Activated T-helper 1 cell treated with anti-CD3 and anti-CD28 coated beads, Interleukin-12 subunit alpha, Interleukin-12 subunit beta, Interleukin-2, Interleukin-4 antibody, amounts not matched to agents 30 ng/mL and 10 ng/mL and 1 ng/mL, durations not matched to agents 14 hours and 24 hours and 36 hours (primary cell): ENCODE measurements at regions not wholly inside any gene's neighbourhood (a gene's known extent, or its start where the extent isn't known, plus 50 kb on each side); places are given as distances from the start of the nearest gene placed in this dataset.

ENCODE experiments used
- DNase-seq: peaks from one replicate; pipeline ENCODE4 v3.0.0; 2021; ENCODE audit warnings: low spot score
- H3K27ac Mint-ChIP-seq: one replicate; pipeline ENCODE4 v1.8.0; 2021; ENCODE audit warnings: mild to moderate bottlenecking, mixed read lengths
- H3K27me3 Mint-ChIP-seq: one replicate; pipeline ENCODE4 v1.8.0; 2022; ENCODE audit warnings: mild to moderate bottlenecking, moderate library complexity, mixed read lengths; ENCODE audit not compliant: insufficient read depth
- H3K36me3 Mint-ChIP-seq: one replicate; pipeline ENCODE4 v1.8.0; 2021; ENCODE audit warnings: low read depth, mixed read lengths
- H3K4me1 Mint-ChIP-seq: one replicate; pipeline ENCODE4 v1.8.0; 2021; ENCODE audit warnings: low read depth, mixed read lengths
- H3K4me3 Mint-ChIP-seq: one replicate; pipeline ENCODE4 v1.8.0; 2021; ENCODE audit warnings: mild to moderate bottlenecking, moderate library complexity, mixed read lengths
- H3K9me3 Mint-ChIP-seq: one replicate; pipeline ENCODE4 v1.8.0; 2021; ENCODE audit warnings: mixed read lengths
- intact Hi-C: fragments of 100-400 bp; cut with micrococcal nuclease; formaldehyde crosslinking; loops from one replicate; pipeline ENCODE4 v1.15.1; 2024

GRCh38 chr12:77777274-77777673, 53.4 kb upstream of the NAV3 start:
- Mint-ChIP-seq H3K4me3 (no peak overlapping the region), H3K27me3 (no peaks in the 10 kb centered on the region), H3K4me1 (no peaks in the 10 kb centered on the region), H3K36me3 (no peaks in the 10 kb centered on the region), H3K9me3 (no peaks in the 10 kb centered on the region), H3K27ac (no peak overlapping the region)
- intact Hi-C loops: no loop called here
- no peak for DNase-seq

GRCh38 chr12:77774761-77775160, 55.9 kb upstream of the NAV3 start:
- Mint-ChIP-seq H3K36me3 (no peaks in the 10 kb centered on the region), H3K4me1 (no peaks in the 10 kb centered on the region), H3K27ac (no peak overlapping the region), H3K27me3 (no peaks in the 10 kb centered on the region), H3K9me3 (no peaks in the 10 kb centered on the region), H3K4me3 (no peak overlapping the region)
- no peak for DNase-seq
- intact Hi-C loops: no loop called here

DNA sequence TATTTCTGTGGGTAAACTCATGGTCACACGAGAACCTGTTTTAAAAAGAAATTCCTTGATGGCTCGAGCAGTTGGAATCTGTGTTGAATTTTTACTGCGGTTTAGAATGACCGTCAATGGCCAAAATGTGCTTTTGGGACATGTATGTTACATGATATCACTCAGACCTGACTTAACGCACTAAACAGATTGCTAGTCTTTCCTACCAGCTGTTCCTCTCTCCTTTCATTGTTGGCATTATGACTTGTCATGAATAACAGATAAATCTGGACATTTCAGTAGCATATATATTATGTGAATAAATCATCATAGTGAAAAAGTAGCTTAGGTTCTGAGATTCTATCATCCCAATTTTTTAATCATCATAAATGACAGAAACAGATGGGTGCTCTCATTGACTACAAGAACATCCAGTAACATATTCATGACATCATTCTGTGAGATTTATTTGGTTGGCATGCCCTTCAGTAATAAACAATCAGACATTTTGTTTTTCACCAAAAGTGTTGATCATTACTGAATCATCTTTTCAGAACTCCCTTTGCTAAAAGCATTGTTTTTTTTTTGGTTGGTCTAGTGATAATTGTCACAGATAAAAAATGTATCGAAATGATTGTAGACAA, 57.9 kb upstream of the NAV3 start:
- Mint-ChIP-seq H3K4me3 (no peak overlapping the region), H3K27me3 (no peaks in the 10 kb centered on the region), H3K9me3 (no peaks in the 10 kb centered on the region), H3K27ac (no peak overlapping the region), H3K4me1 (no peaks in the 10 kb centered on the region), H3K36me3 (no peaks in the 10 kb centered on the region)
- DNase-seq: no peak
- intact Hi-C loops: no loop called here

- intact Hi-C loops: no loop called here
- no peaks in the 10 kb centered on the region for H3K27me3 Mint-ChIP-seq
- H3K27ac Mint-ChIP-seq: no peak overlapping the region
- H3K4me3 Mint-ChIP-seq: no peak overlapping the region
- peaks cover 12% of the 10 kb centered on the region for H3K9me3 Mint-ChIP-seq
- H3K4me1 Mint-ChIP-seq: no peaks in the 10 kb centered on the region
- DNase-seq: no peak
- no peaks in the 10 kb centered on the region for H3K36me3 Mint-ChIP-seq
These were observed 62.1 kb upstream of the NAV3 start for GRCh38 chr12:77768558-77768957.

DNA sequence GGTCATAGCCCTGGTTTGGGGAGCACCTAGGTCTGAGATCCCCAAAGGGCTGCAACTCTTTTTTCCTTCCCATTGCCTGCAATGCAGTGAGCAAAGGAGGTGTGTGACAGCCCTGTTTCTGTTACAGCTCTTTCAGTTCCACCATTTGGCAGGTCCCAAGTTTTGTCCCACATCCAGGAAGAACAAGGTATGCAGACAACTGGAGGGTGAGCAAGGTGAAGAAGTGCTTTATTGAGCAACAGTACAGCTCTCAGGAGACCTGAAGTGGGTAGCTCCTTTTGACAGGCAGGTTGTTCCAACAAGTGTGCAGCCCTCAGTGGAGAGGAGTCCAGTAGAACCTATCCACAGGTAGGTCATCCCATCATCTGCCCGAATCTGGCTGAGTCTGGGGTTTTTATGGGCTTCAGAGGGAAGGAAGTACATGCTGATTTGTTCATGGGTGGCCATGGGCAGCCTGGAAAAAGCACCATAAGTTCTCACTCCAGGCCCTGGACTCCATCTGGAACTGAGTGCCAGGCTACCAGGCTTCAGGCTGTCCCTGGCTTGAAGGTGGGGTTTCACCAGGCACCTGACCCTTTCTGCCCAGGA, 62.8 kb upstream of the NAV3 start:
- intact Hi-C loops: no loop called here
- Mint-ChIP-seq H3K4me1 (no peaks in the 10 kb centered on the region), H3K27me3 (no peaks in the 10 kb centered on the region)

GRCh38 chr12:77767335-77767734, 63.4 kb upstream of the NAV3 start:
- Mint-ChIP-seq H3K9me3 (peaks cover 12% of the 10 kb centered on the region), H3K27me3 (no peaks in the 10 kb centered on the region), H3K4me3 (no peak overlapping the region), H3K27ac (no peak overlapping the region), H3K36me3 (no peaks in the 10 kb centered on the region), H3K4me1 (no peaks in the 10 kb centered on the region)
- no peak for DNase-seq
- intact Hi-C loops: no loop called here

More for the DNA sequence above, 62.8 kb upstream of the NAV3 start:
- Mint-ChIP-seq H3K4me3 (no peak overlapping the region), H3K36me3 (no peaks in the 10 kb centered on the region), H3K9me3 (peaks cover 12% of the 10 kb centered on the region), H3K27ac (no peak overlapping the region)
- no peak for DNase-seq

- intact Hi-C loops: no loop called here
These were observed 64.5 kb upstream of the NAV3 start for GRCh38 chr12:77766224-77766623.

DNA sequence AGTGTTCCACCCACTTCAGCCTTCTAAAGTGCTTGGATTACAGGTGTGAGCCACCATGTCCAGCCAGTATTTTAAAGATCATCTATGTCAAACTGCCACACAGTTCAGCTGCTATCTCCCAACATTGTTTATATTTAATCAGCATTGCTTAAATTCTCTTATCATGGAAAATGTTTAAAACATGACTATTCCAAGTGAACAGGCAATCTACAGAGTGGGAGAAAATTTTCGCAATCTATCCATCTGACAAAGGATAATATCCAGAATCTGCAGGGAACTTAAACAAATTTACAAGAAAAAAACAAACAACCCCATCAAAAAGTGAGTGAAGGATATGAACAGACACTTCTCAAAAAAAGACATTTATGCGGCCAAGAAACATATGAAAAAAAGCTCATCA, 69.4 kb upstream of the NAV3 start:
- intact Hi-C loops: no loop called here
- H3K4me1 Mint-ChIP-seq: no peaks in the 10 kb centered on the region
- H3K27ac Mint-ChIP-seq: no peak overlapping the region
- peaks cover 25% of the 10 kb centered on the region for H3K9me3 Mint-ChIP-seq
- no peak overlapping the region for H3K4me3 Mint-ChIP-seq
- DNase-seq: no peak
- no peaks in the 10 kb centered on the region for H3K36me3 Mint-ChIP-seq
- no peaks in the 10 kb centered on the region for H3K27me3 Mint-ChIP-seq

More at GRCh38 chr12:77766224-77766623, 64.5 kb upstream of the NAV3 start:
- Mint-ChIP-seq H3K4me1 (no peaks in the 10 kb centered on the region), H3K27ac (no peak overlapping the region), H3K4me3 (no peak overlapping the region), H3K9me3 (peaks cover 20% of the 10 kb centered on the region), H3K27me3 (no peaks in the 10 kb centered on the region), H3K36me3 (no peaks in the 10 kb centered on the region)
- no peak for DNase-seq

GRCh38 chr12:77760271-77761025, 70.2 kb upstream of the NAV3 start:
- DNase-seq: no peak
- Mint-ChIP-seq H3K27ac (no peak overlapping the region), H3K4me1 (no peaks in the 10 kb centered on the region), H3K9me3 (peaks cover 20% of the 10 kb centered on the region), H3K4me3 (no peak overlapping the region), H3K36me3 (no peaks in the 10 kb centered on the region), H3K27me3 (no peaks in the 10 kb centered on the region)
- intact Hi-C loops: no loop called here

DNA sequence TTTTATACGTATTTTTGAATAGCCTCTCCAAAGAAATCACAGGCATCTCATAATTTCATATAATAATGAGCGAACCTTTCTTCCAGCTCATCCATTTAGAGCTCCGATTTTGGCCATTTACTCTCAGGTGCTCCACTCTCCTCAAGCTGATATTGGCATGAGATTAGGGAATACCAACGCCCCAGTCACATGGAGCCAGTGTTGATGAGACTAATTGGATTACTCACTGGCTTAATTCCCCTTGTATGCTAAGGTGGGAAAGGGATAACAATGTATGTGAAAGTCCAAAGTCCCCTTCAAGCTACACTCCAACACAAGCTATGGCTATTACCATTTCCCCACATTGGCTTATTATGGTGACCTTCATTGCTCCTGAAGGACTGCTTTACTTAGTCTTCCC, 76.6 kb upstream of the NAV3 start:
- Mint-ChIP-seq H3K4me1 (no peaks in the 10 kb centered on the region), H3K27ac (no peak overlapping the region), H3K4me3 (no peak overlapping the region), H3K36me3 (no peaks in the 10 kb centered on the region), H3K9me3 (no peaks in the 10 kb centered on the region), H3K27me3 (no peaks in the 10 kb centered on the region)
- DNase-seq: no peak
- intact Hi-C loops: no loop called here

DNA sequence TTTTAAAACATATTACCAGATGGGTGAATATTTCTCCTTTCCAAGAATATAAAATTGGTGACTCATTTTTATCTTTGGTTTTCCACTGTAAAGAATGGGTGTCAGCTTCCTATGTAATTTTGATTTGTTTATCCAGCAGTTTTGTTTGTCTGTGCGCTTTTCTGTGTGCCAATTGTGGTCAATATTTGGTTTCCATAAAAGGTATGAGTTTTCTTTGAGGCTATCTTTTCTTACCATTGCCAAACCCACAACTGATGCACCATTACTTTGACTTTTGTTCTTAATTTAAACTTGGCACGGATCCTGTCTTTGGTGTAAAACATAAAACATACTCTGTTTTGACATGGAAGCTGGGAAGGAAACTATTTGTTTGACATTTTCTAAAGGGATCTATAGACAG, 78.8 kb upstream of the NAV3 start:
- H3K4me3 Mint-ChIP-seq: no peak overlapping the region
- no peaks in the 10 kb centered on the region for H3K27me3 Mint-ChIP-seq
- H3K27ac Mint-ChIP-seq: no peak overlapping the region
- no peaks in the 10 kb centered on the region for H3K36me3 Mint-ChIP-seq
- no peaks in the 10 kb centered on the region for H3K4me1 Mint-ChIP-seq
- peaks cover 3% of the 10 kb centered on the region for H3K9me3 Mint-ChIP-seq
- no peak for DNase-seq
- intact Hi-C loops: no loop called here

DNA sequence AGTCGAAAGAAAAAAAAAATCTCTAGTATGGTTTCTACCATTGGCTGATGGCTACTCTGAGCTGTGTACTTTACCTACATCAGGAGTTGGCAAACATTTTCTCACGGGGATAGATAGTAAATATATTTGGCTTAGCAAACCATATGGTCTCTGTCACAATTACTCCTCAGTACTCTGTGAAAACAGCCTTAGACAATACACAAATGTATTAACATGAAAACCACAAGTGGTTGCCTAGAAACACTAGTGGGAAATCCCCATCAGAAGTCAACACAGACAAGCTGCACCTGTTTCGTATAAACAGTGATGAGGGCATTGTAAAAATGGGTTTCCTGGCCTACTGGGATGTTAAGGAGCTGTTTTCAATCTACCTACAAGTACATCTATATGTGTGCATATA, 84.6 kb upstream of the NAV3 start:
- no peak for DNase-seq
- no peaks in the 10 kb centered on the region for H3K4me1 Mint-ChIP-seq
- H3K27ac Mint-ChIP-seq: no peak overlapping the region
- H3K27me3 Mint-ChIP-seq: no peaks in the 10 kb centered on the region
- H3K9me3 Mint-ChIP-seq: peaks cover 3% of the 10 kb centered on the region
- intact Hi-C loops: no loop called here
- no peaks in the 10 kb centered on the region for H3K36me3 Mint-ChIP-seq
- no peak overlapping the region for H3K4me3 Mint-ChIP-seq

GRCh38 chr12:77745624-77746023, 85.1 kb upstream of the NAV3 start:
- Mint-ChIP-seq H3K27ac (no peak overlapping the region), H3K4me3 (no peak overlapping the region), H3K27me3 (no peaks in the 10 kb centered on the region), H3K4me1 (no peaks in the 10 kb centered on the region), H3K9me3 (peaks cover 3% of the 10 kb centered on the region), H3K36me3 (no peaks in the 10 kb centered on the region)
- intact Hi-C loops: no loop called here
- DNase-seq: no peak
